ENCODE measurements at regions not wholly inside any gene's neighbourhood (a gene's known extent, or its start where the extent isn't known, plus 50 kb on each side); places are given as distances from the start of the nearest gene placed in this dataset.

- H3K14ac ChIP-seq (replicated peaks; ENCODE audit: low read depth, low read length) = no peak overlapping the region
- H4K8ac ChIP-seq (ENCODE audit: low read depth in 2 of 2, low read length in 2 of 2) = no peak overlapping the region
- no peaks in the 10 kb centered on the region for H3K9me1 ChIP-seq (ENCODE audit: insufficient read depth, low read length)
- H2AFZ ChIP-seq (replicated peaks; ENCODE audit: low read length, poor library complexity) = no peak overlapping the region
- no peaks in the 10 kb centered on the region for H3K9me3 ChIP-seq (ENCODE audit: control insufficient read depth, insufficient read depth, low read length)
- H3K4ac ChIP-seq (ENCODE audit: low read depth, low read length) = no peak overlapping the region
- no peak overlapping the region for H2BK20ac ChIP-seq (ENCODE audit: low read depth, low read length)
- H3K23ac ChIP-seq (ENCODE audit: low read depth, low read length) = no peak overlapping the region
- no peaks in the 10 kb centered on the region for H3K27me3 ChIP-seq (ENCODE audit: control insufficient read depth, insufficient read depth, low read length)
- no peak overlapping the region for H3K4me2 ChIP-seq (ENCODE audit: low read depth, low read length)
- no peak overlapping the region for H3K18ac ChIP-seq (ENCODE audit: low read depth, low read length)
- no peak overlapping the region for H2BK120ac ChIP-seq (ENCODE audit: low read depth, low read length)
- no TSS peak for BruUV-seq (replicated peaks)
- ATAC-seq (ENCODE audit: low read depth) = no peak
- POLR2A ChIA-PET (ENCODE audit: unreplicated experiment) = no interaction called here
- H3K4me3 ChIP-seq (ENCODE audit: insufficient read depth, low read depth, low read length) = no peak overlapping the region
- no peaks in the 10 kb centered on the region for H3K4me1 ChIP-seq (ENCODE audit: control insufficient read depth, insufficient read depth, low read length)
- no peak overlapping the region for H2AK5ac ChIP-seq (ENCODE audit: low read depth, low read length)
- TF ChIP-seq RFX5 (IDR thresholded peaks at IDR 0.05; ENCODE audit: low read depth, low read length) = no peak
- dilution Hi-C loops (cut with HindIII; ENCODE audit: low sequenced_read_pairs, unreplicated experiment) (no loop called here), in situ Hi-C loops (cut with MboI; ENCODE audit: low sequenced_read_pairs) (no loop called here), intact Hi-C loops (cut with micrococcal nuclease) (no loop called here)
- H2AK9ac ChIP-seq (replicated peaks; ENCODE audit: low read depth, low read length, poor library complexity) = no peak overlapping the region
- no peak overlapping the region for H4K91ac ChIP-seq (ENCODE audit: insufficient read depth, low read depth, low read length)
- no peak overlapping the region for H3K9ac ChIP-seq (ENCODE audit: low read depth, low read length)
- no peaks in the 10 kb centered on the region for H3K36me3 ChIP-seq (ENCODE audit: control insufficient read depth, insufficient read depth, low read length)
- H3K27ac ChIP-seq (ENCODE audit: insufficient read depth, low read length) = no peak overlapping the region
- no CpG with 5 or more reads among the region's 5 CpGs for WGBS, 2 experiments (ENCODE audit: extremely low coverage in 2 of 2, insufficient read length in 1 of 2)
- H2BK15ac ChIP-seq (ENCODE audit: low read depth, low read length) = no peak overlapping the region
- no peaks in the 10 kb centered on the region for H3K79me1 ChIP-seq (ENCODE audit: low read depth in 1 of 2, low read length in 2 of 2)
- no peak for DNase-seq
- no peak overlapping the region for H4K5ac ChIP-seq (ENCODE audit: low read depth, low read length)
- CTCF ChIA-PET = no interaction called here
- H2BK5ac ChIP-seq (ENCODE audit: low read depth, low read length, poor library complexity, severe bottlenecking) = no peak overlapping the region
- no peaks in the 10 kb centered on the region for H4K20me1 ChIP-seq (ENCODE audit: insufficient read depth, low read length)
- H3K56ac ChIP-seq (ENCODE audit: extremely low read depth, insufficient read depth, low read length) = no peak overlapping the region
These were observed 202.8 kb upstream of the MRPS30 start for GRCh38 chr5:44605926-44606325.

Data from IMR-90 (cell line).